Heart left ventricle (tissue), 13 donors: ENCODE measurements at regions not wholly inside any gene's neighbourhood (a gene's known extent, or its start where the extent isn't known, plus 50 kb on each side); places are given as distances from the start of the nearest gene placed in this dataset.

ENCODE experiments used
- CTCF ChIP-seq, 12 donors: fragments of 200-600 bp; sonication (generic) in 4 of 12; IDR thresholded peaks; one replicate each; pipeline versions ENCODE4 v1.5.0 to v1.8.0; 2018 to 2022; ENCODE audit warnings: antibody characterized with exemption in 12 of 12, mild to moderate bottlenecking in 5 of 12
- POLR2A ChIP-seq, 2 donors: fragments of 450-650 bp; IDR thresholded peaks; one replicate each; pipeline ENCODE4 v1.6.1; 2017; ENCODE audit warnings: antibody characterized with exemption in 2 of 2, mild to moderate bottlenecking in 2 of 2, moderate library complexity in 2 of 2
- donor health status: ischemic (EF 13 %, LVEDD 7.1; RV severe dilation, severe dysfunction).
- donor health status: DM: no; HTN: yes; CAD: no.
- donor health status: DM: no; HTN: no; CAD: no.
- donor health status: ischemic (EF 25% LVEDD 6.9; RV normal size, moderate dysfunction).
- donor health status: ischemic (EF 25% LVEDD 5.7; RV mildly dilated, moderate dysfunction).
- donor health status: ischemic (EF 35%, LVEDD 5.7; RV mildly dilated, moderate dysfunction).
- donor health status: nonischemic (EF 11% LVEDD 7.7; RV severe dilation, severe dysfunction).
- donor health status: DM: yes; HTN: yes; CAD: no.
- donor health status: PGD.
- donor health status: ischemic (EF 29% LVEDD 5.4; RV normal size, mild dysfunction).
- donor health status: nonischemic (EF 23%, LVEDD 6.1; RV moderate dilation, normal function).

DNA sequence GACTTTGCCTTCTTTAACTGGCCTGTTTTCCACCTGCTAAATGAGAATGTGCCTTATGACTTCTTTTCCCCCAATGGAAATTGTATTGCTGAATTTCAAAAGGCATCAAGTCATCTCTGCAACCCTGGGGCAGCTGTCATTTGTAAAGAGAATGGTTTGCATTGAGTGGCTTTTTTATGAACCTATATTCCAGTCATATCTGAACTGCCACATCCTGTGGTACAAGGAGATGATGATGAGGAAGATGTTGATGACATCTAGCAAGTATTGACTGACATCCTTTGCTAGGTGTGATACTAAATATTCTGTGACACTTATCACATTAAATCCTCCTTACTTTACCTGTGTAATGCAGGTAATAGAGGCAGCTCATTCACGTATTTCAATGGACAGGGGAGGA, 88.3 kb upstream of the KIAA1217 start:
- TF ChIP-seq CTCF (IDR thresholded peaks at IDR 0.05) (no peak), POLR2A (IDR thresholded peaks at IDR 0.05) (no peak)
